ENCODE measurements at regions not wholly inside any gene's neighbourhood (a gene's known extent, or its start where the extent isn't known, plus 50 kb on each side); places are given as distances from the start of the nearest gene placed in this dataset.
A peak's percentile ranks its signal among the peaks of the same experiment; 100 is the strongest.

DNA sequence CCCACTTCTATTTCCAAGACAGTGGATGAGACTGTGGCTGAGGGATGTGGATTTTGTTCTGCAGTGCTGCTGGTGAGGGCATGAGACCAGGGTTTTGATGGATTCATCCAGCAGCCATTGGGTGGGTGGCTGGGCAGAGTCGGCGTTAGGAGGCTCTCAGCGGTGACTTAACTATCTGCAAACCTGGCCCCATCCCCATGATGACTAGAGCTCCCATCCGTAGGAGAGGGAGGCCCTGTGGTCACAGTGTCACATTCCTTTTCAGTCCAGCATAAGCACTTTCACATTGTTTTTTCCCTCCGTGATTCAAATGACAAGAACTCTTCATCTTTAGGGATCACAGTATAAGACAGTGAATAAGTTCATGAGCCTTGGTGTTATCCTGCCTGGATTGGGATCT lies 60.4 kb upstream of the SPRY4 start:
- Histone ChIP-seq H2AFZ (ENCODE audit: insufficient read depth, low read depth, low read length, poor library complexity, severe bottlenecking) (no peak overlapping the region), H3K9ac (ENCODE audit: insufficient read depth, low read length, poor library complexity, severe bottlenecking) (no peak overlapping the region), H4K20me1 (ENCODE audit: insufficient read depth, low read length) (no peaks in the 10 kb centered on the region), H3K9me3 (replicated peaks in 1 of 2; ENCODE audit: control insufficient read depth in 1 of 2, insufficient read depth in 1 of 2, low read length in 2 of 2) (no peaks in the 10 kb centered on the region), H3K4me3 (replicated peaks in 1 of 3; ENCODE audit: low read depth in 2 of 3, low read length in 3 of 3) (no peak overlapping the region), H3K4me2 (replicated peaks; ENCODE audit: extremely low read depth, low read length, poor library complexity, severe bottlenecking) (no peak overlapping the region), H3K36me3 (replicated peaks in 1 of 2; ENCODE audit: control insufficient read depth in 1 of 2, insufficient read depth in 2 of 2, low read length in 2 of 2) (no peaks in the 10 kb centered on the region), H3K4me1 (ENCODE audit: control insufficient read depth in 1 of 2, insufficient read depth in 2 of 2, low read length in 2 of 2) (peaks cover 35 to 40% of the 10 kb centered on the region in 2 donors), H3K27ac (ENCODE audit: low read depth in 1 of 2, low read length in 2 of 2) (no peak overlapping the region), H3K79me2 (ENCODE audit: insufficient read depth, low read length) (no peaks in the 10 kb centered on the region), H3K27me3 (ENCODE audit: control insufficient read depth in 2 of 2, insufficient read depth in 2 of 2, low read length in 2 of 2) (peaks cover 4 to 9% of the 10 kb centered on the region in 2 donors)
- peaks cover 36% of the 10 kb centered on the region for H3K4me1 Mint-ChIP-seq
- peaks cover 0 to 4% (median 2%) of the 10 kb centered on the region in 7 donors for H3K9me3 Mint-ChIP-seq
- WGBS (ENCODE audit: insufficient coverage) = 83% methylated on average over 1 of the region's 5 CpGs
- no peak overlapping the region for H3K27ac Mint-ChIP-seq
- H3K36me3 Mint-ChIP-seq = peaks cover 2 to 4% of the 10 kb centered on the region in 2 donors
- H3K4me3 Mint-ChIP-seq = peak overlapping the region in 1 of 2 donors; percentile 71
- peaks cover 32 to 47% (median 34%) of the 10 kb centered on the region in 3 donors for H3K27me3 Mint-ChIP-seq (ENCODE audit: low read depth in 3 of 3)
- no peak for TF ChIP-seq CTCF (IDR thresholded peaks at IDR 0.05)
- intact Hi-C loops (cut with micrococcal nuclease) = no loop called here
- DNase-seq = no peak

- peaks cover 25% of the 10 kb centered on the region for H3K4me1 Mint-ChIP-seq
- Histone ChIP-seq H3K9ac (ENCODE audit: insufficient read depth, low read length, poor library complexity, severe bottlenecking) (no peak overlapping the region), H3K79me2 (ENCODE audit: insufficient read depth, low read length) (no peaks in the 10 kb centered on the region), H2AFZ (ENCODE audit: insufficient read depth, low read depth, low read length, poor library complexity, severe bottlenecking) (no peak overlapping the region), H3K4me3 (replicated peaks in 1 of 3; ENCODE audit: low read depth in 2 of 3, low read length in 3 of 3) (no peak overlapping the region), H3K4me1 (ENCODE audit: control insufficient read depth in 1 of 2, insufficient read depth in 2 of 2, low read length in 2 of 2) (peaks cover 23 to 29% of the 10 kb centered on the region in 2 donors), H3K27me3 (ENCODE audit: control insufficient read depth in 2 of 2, insufficient read depth in 2 of 2, low read length in 2 of 2) (peaks cover 4 to 9% of the 10 kb centered on the region in 2 donors), H3K36me3 (replicated peaks in 1 of 2; ENCODE audit: control insufficient read depth in 1 of 2, insufficient read depth in 2 of 2, low read length in 2 of 2) (no peaks in the 10 kb centered on the region), H3K4me2 (replicated peaks; ENCODE audit: extremely low read depth, low read length, poor library complexity, severe bottlenecking) (no peak overlapping the region), H3K27ac (ENCODE audit: low read depth in 1 of 2, low read length in 2 of 2) (no peak overlapping the region), H4K20me1 (ENCODE audit: insufficient read depth, low read length) (no peaks in the 10 kb centered on the region), H3K9me3 (replicated peaks in 1 of 2; ENCODE audit: control insufficient read depth in 1 of 2, insufficient read depth in 1 of 2, low read length in 2 of 2) (no peaks in the 10 kb centered on the region)
- H3K4me3 Mint-ChIP-seq = no peak overlapping the region
- peaks cover 30 to 45% (median 35%) of the 10 kb centered on the region in 3 donors for H3K27me3 Mint-ChIP-seq (ENCODE audit: low read depth in 3 of 3)
- DNase-seq = no peak
- TF ChIP-seq CTCF (IDR thresholded peaks at IDR 0.05) = no peak
- no peak overlapping the region for H3K27ac Mint-ChIP-seq
- no CpG with 5 or more reads among the region's 3 CpGs for WGBS (ENCODE audit: insufficient coverage)
- intact Hi-C loops (cut with micrococcal nuclease) = no loop called here
- H3K9me3 Mint-ChIP-seq = peaks cover 0 to 9% (median 2%) of the 10 kb centered on the region in 7 donors
- H3K36me3 Mint-ChIP-seq = peaks cover 2 to 4% of the 10 kb centered on the region in 2 donors
Observed at GRCh38 chr5:142384014-142384413, 59.2 kb upstream of the SPRY4 start.

All from CD14-positive monocyte (primary cell).